ENCODE measurements at regions not wholly inside any gene's neighbourhood (a gene's known extent, or its start where the extent isn't known, plus 50 kb on each side); places are given as distances from the start of the nearest gene placed in this dataset.

GRCh38 chr3:26193558-26193957 is 403.7 kb downstream of the OXSM start:
- TF ChIP-seq ISL1 (CRISPR knock-in tag; IDR thresholded peaks at IDR 0.05) (peak; percentile 79), ZFP30 (CRISPR knock-in tag; IDR thresholded peaks at IDR 0.05) (no peak), ZC3H10 (CRISPR knock-in tag; IDR thresholded peaks at IDR 0.05) (no peak), ZNF8 (CRISPR knock-in tag; IDR thresholded peaks at IDR 0.05) (no peak), POU6F1 (CRISPR knock-in tag; IDR thresholded peaks at IDR 0.05; ENCODE audit: borderline replicate concordance, low read depth) (no peak), OSR1 (CRISPR knock-in tag; IDR thresholded peaks at IDR 0.05) (no peak), ARNTL (CRISPR knock-in tag; IDR thresholded peaks at IDR 0.05; ENCODE audit: borderline replicate concordance, low read depth) (no peak), ESRRG (CRISPR knock-in tag; IDR thresholded peaks at IDR 0.05) (no peak), ZNF565 (CRISPR knock-in tag; conservative IDR thresholded peaks at IDR 0.05; ENCODE audit: low read depth) (no peak), BACH2 (CRISPR knock-in tag; IDR thresholded peaks at IDR 0.05; ENCODE audit: borderline replicate concordance) (no peak), TOX (CRISPR knock-in tag; IDR thresholded peaks at IDR 0.05; ENCODE audit: borderline replicate concordance) (no peak)
- TF ChIP-seq, protein P1, sequence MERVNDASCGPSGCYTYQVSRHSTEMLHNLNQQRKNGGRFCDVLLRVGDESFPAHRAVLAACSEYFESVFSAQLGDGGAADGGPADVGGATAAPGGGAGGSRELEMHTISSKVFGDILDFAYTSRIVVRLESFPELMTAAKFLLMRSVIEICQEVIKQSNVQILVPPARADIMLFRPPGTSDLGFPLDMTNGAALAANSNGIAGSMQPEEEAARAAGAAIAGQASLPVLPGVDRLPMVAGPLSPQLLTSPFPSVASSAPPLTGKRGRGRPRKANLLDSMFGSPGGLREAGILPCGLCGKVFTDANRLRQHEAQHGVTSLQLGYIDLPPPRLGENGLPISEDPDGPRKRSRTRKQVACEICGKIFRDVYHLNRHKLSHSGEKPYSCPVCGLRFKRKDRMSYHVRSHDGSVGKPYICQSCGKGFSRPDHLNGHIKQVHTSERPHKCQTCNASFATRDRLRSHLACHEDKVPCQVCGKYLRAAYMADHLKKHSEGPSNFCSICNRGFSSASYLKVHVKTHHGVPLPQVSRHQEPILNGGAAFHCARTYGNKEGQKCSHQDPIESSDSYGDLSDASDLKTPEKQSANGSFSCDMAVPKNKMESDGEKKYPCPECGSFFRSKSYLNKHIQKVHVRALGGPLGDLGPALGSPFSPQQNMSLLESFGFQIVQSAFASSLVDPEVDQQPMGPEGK (CRISPR knock-in tag; IDR thresholded peaks at IDR 0.05; ENCODE audit: borderline replicate concordance), result no peak
- TF ChIP-seq, protein P2, sequence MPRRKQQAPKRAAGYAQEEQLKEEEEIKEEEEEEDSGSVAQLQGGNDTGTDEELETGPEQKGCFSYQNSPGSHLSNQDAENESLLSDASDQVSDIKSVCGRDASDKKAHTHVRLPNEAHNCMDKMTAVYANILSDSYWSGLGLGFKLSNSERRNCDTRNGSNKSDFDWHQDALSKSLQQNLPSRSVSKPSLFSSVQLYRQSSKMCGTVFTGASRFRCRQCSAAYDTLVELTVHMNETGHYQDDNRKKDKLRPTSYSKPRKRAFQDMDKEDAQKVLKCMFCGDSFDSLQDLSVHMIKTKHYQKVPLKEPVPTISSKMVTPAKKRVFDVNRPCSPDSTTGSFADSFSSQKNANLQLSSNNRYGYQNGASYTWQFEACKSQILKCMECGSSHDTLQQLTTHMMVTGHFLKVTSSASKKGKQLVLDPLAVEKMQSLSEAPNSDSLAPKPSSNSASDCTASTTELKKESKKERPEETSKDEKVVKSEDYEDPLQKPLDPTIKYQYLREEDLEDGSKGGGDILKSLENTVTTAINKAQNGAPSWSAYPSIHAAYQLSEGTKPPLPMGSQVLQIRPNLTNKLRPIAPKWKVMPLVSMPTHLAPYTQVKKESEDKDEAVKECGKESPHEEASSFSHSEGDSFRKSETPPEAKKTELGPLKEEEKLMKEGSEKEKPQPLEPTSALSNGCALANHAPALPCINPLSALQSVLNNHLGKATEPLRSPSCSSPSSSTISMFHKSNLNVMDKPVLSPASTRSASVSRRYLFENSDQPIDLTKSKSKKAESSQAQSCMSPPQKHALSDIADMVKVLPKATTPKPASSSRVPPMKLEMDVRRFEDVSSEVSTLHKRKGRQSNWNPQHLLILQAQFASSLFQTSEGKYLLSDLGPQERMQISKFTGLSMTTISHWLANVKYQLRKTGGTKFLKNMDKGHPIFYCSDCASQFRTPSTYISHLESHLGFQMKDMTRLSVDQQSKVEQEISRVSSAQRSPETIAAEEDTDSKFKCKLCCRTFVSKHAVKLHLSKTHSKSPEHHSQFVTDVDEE (CRISPR knock-in tag; IDR thresholded peaks at IDR 0.05), result no peak
- TF ChIP-seq, protein P3, sequence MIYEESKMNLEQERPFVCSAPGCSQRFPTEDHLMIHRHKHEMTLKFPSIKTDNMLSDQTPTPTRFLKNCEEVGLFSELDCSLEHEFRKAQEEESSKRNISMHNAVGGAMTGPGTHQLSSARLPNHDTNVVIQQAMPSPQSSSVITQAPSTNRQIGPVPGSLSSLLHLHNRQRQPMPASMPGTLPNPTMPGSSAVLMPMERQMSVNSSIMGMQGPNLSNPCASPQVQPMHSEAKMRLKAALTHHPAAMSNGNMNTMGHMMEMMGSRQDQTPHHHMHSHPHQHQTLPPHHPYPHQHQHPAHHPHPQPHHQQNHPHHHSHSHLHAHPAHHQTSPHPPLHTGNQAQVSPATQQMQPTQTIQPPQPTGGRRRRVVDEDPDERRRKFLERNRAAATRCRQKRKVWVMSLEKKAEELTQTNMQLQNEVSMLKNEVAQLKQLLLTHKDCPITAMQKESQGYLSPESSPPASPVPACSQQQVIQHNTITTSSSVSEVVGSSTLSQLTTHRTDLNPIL (CRISPR knock-in tag; IDR thresholded peaks at IDR 0.05; ENCODE audit: low read depth), result no peak

Measured in SK-N-SH treated with all-trans-retinoic acid at 6 μM for 48 hours (cell line).